GM12878 (cell line): ENCODE measurements at regions not wholly inside any gene's neighbourhood (a gene's known extent, or its start where the extent isn't known, plus 50 kb on each side); places are given as distances from the start of the nearest gene placed in this dataset.

Source experiments
- ATAC-seq: fragments of 200-7000 bp; cut with Tn5 transposase; 3 replicates; pipeline ENCODE4 v1.9.1; 2020; ENCODE audit warnings: mild to moderate bottlenecking, moderate library complexity
- BruUV-seq: library from RNA; stranded (reverse); fragments of 400-500 nt; replicated peaks from 2 replicates; lab custom pipeline; 2021; lab: Mats Ljungman, UMichigan
- CTCF ChIA-PET: fragments of 300-600 bp; sonication (Branson Sonifier 250); formaldehyde crosslinking; extraction: SDS; loops from one replicate; lab custom pipeline; 2021; ENCODE audit warnings: inconsistent platforms; lab: Yijun Ruan, JAX
- POLR2A ChIA-PET: fragments of 350-600 bp; formaldehyde crosslinking; extraction: SDS; loops from one replicate; lab custom pipeline; 2021; ENCODE audit warnings: inconsistent platforms; lab: Charles Lee
- RAD21 ChIA-PET: fragments of 300-600 bp; sonication (Branson Sonifier 250); formaldehyde crosslinking; loops from one replicate; lab custom pipeline; 2023; ENCODE audit warnings: antibody characterized with exemption; ENCODE audit not compliant: unreplicated experiment; lab: Charles Lee
- SMC1A ChIA-PET: fragments of 300-600 bp; sonication (Branson Sonifier 250); formaldehyde crosslinking; loops from one replicate; lab custom pipeline; 2023; ENCODE audit not compliant: unreplicated experiment, uncharacterized antibody; lab: Charles Lee
- DNase-seq: peaks from one replicate; pipeline ENCODE4 v3.0.0-alpha.2; 2011; ENCODE audit warnings: low read depth, low spot score
- FAIRE-seq: peaks from 3 replicates; lab custom pipeline; 2011; peaks lifted over from hg19 to GRCh38; lab: Jason Lieb, UNC
- H2AFZ ChIP-seq: 2 replicates; pipeline ENCODE4 v1.6.0; 2011; ENCODE audit warnings: low read depth, low read length, control low read depth; ENCODE audit not compliant: control insufficient read depth
- H3K27ac ChIP-seq: 2 replicates; pipeline ENCODE4 v1.5.1; 2011; ENCODE audit warnings: control low read depth; ENCODE audit not compliant: control insufficient read depth, insufficient read depth
- H3K27me3 ChIP-seq, 2 experiments: replicated peaks in 1 of 2; 2 replicates each; pipeline versions ENCODE4 v1.6.0 to v1.6.1; 2011; ENCODE audit warnings: low read length in 1 of 2; ENCODE audit not compliant: control insufficient read depth in 2 of 2, insufficient read depth in 2 of 2
- H3K36me3 ChIP-seq, 2 experiments: 2 replicates each; pipeline ENCODE4 v1.5.1; 2011; ENCODE audit warnings: low read length in 1 of 2; ENCODE audit not compliant: control insufficient read depth in 2 of 2, insufficient read depth in 2 of 2
- H3K4me1 ChIP-seq: 2 replicates; pipeline ENCODE4 v1.6.1; 2011; ENCODE audit warnings: mild to moderate bottlenecking, low read length, moderate library complexity, mixed read lengths; ENCODE audit not compliant: control insufficient read depth, insufficient read depth
- H3K4me2 ChIP-seq: 2 replicates; pipeline ENCODE4 v1.6.0; 2011; ENCODE audit warnings: control low read depth; ENCODE audit not compliant: control insufficient read depth, insufficient read depth
- H3K4me3 ChIP-seq: fragments of 200-600 bp; sonication (generic); 2 replicates; pipeline ENCODE4 v1.5.1; 2016
- H3K79me2 ChIP-seq: 2 replicates; pipeline ENCODE4 v1.6.0; 2011; ENCODE audit warnings: low read length; ENCODE audit not compliant: control insufficient read depth, insufficient read depth
- H3K9ac ChIP-seq: 2 replicates; pipeline ENCODE4 v1.8.0; 2011; ENCODE audit warnings: low read length, control low read depth, mixed read lengths; ENCODE audit not compliant: control insufficient read depth, insufficient read depth
- H3K9me3 ChIP-seq: replicated peaks from 3 replicates; pipeline ENCODE4 v1.5.1; 2011; ENCODE audit warnings: mild to moderate bottlenecking, low read length; ENCODE audit not compliant: control insufficient read depth, insufficient read depth
- H4K20me1 ChIP-seq: 2 replicates; pipeline ENCODE4 v1.6.0; 2011; ENCODE audit not compliant: control insufficient read depth, insufficient read depth
- ATF3 ChIP-seq: IDR thresholded peaks from 2 replicates; pipeline ENCODE4 v1.6.1; 2011; ENCODE audit warnings: low read depth, mild to moderate bottlenecking, low read length, moderate library complexity, borderline replicate concordance; ENCODE audit errors: extremely low read depth
- CBFB ChIP-seq: IDR thresholded peaks from 2 replicates; pipeline ENCODE4 v1.6.1; 2016; ENCODE audit warnings: antibody characterized with exemption, low read depth
- CBX5 ChIP-seq: sonication (generic); IDR thresholded peaks from 2 replicates; pipeline ENCODE4 v1.6.1; 2016; ENCODE audit warnings: low read depth, moderate library complexity, mild to moderate bottlenecking, inconsistent platforms
- CHD2 ChIP-seq: IDR thresholded peaks from 2 replicates; pipeline ENCODE4 v1.6.1; 2011; ENCODE audit warnings: low read depth, low read length, improper control_type of control experiment, borderline replicate concordance
- DPF2 ChIP-seq: fragments of 450-650 bp; IDR thresholded peaks from 2 replicates; pipeline ENCODE4 v1.6.1; 2017; ENCODE audit warnings: mild to moderate bottlenecking
- E4F1 ChIP-seq: fragments of 450-650 bp; IDR thresholded peaks from 2 replicates; pipeline ENCODE4 v1.6.1; 2018; ENCODE audit warnings: borderline replicate concordance, mild to moderate bottlenecking; ENCODE audit not compliant: partially characterized antibody
- GATAD2B ChIP-seq: fragments of 450-650 bp; conservative IDR thresholded peaks from 2 replicates; pipeline ENCODE4 v1.6.1; 2017; ENCODE audit warnings: low read depth, mild to moderate bottlenecking, moderate library complexity
- MTA2 ChIP-seq: fragments of 450-650 bp; IDR thresholded peaks from 2 replicates; pipeline ENCODE4 v1.6.1; 2016; ENCODE audit warnings: low read depth, mild to moderate bottlenecking, moderate library complexity
- MXI1 ChIP-seq: fragments of 150-350 bp; IDR thresholded peaks from 2 replicates; pipeline ENCODE4 v1.6.1; 2011; ENCODE audit warnings: low read depth, mild to moderate bottlenecking, inconsistent platforms, low read length, improper control_type of control experiment
- PAX8 ChIP-seq: fragments of 450-650 bp; IDR thresholded peaks from 2 replicates; pipeline ENCODE4 v1.6.1; 2017; ENCODE audit warnings: mild to moderate bottlenecking, moderate library complexity
- RAD21 ChIP-seq: IDR thresholded peaks from 2 replicates; pipeline ENCODE4 v1.6.1; 2011; ENCODE audit warnings: mild to moderate bottlenecking, low read depth, low read length, moderate library complexity; ENCODE audit not compliant: insufficient read depth
- RBBP5 ChIP-seq: fragments of 200-600 bp; sonication (generic); conservative IDR thresholded peaks from 2 replicates; pipeline ENCODE4 v1.6.1; 2016
- RELB ChIP-seq: fragments of 450-650 bp; IDR thresholded peaks from 2 replicates; pipeline ENCODE4 v1.6.1; 2017; ENCODE audit warnings: low read depth, mild to moderate bottlenecking, moderate library complexity
- ZBTB11 ChIP-seq: fragments of 450-650 bp; formaldehyde crosslinking; IDR thresholded peaks from 2 replicates; pipeline ENCODE4 v1.5.0; 2022; ENCODE audit warnings: mild to moderate bottlenecking, missing genetic modification characterization
- ZNF217 ChIP-seq: fragments of 450-650 bp; IDR thresholded peaks from 2 replicates; pipeline ENCODE4 v1.6.1; 2017; ENCODE audit warnings: antibody characterized with exemption, mild to moderate bottlenecking
- ZNF384 ChIP-seq: IDR thresholded peaks from 2 replicates; pipeline ENCODE4 v1.6.1; 2012; ENCODE audit warnings: low read depth, mild to moderate bottlenecking, low read length, improper control_type of control experiment, borderline replicate concordance
- WGBS: methylation state at CpG from one replicate; pipeline ENCODE4 v1.1.6; 2016; ENCODE audit warnings: low lambda C conversion rate; ENCODE audit not compliant: insufficient replicate concordance, insufficient coverage; ENCODE audit errors: missing lambda C conversion rate; 5-methylcytosine and 5-hydroxymethylcytosine counted together
- in situ Hi-C: fragments of 300-500 bp; cut with MboI; formaldehyde crosslinking; loops from 9 replicates; pipeline ENCODE4 v1.14.3; 2018; ENCODE audit warnings: mixed read lengths
- intact Hi-C: fragments of 100-400 bp; cut with micrococcal nuclease; formaldehyde crosslinking; loops from one replicate; pipeline ENCODE4 v1.14.2; 2022; ENCODE audit not compliant: unreplicated experiment

- TF ChIP-seq ZBTB11 (CRISPR knock-in tag) (no peak), CBX5 (no peak), RAD21 (no peak), RBBP5 (no peak), ZNF384 (no peak), CHD2 (no peak), DPF2 (no peak)
- TF ChIP-seq, all 136 proteins: peak for 0
Observed at GRCh38 chr14:99050309-99050708, 221.7 kb downstream of the BCL11B start (continued).

- CTCF ChIA-PET = no interaction called here
- no TSS peak for BruUV-seq
- WGBS = 32% methylated on average over 2 of the region's 2 CpGs
- Histone ChIP-seq H3K9ac (no peak overlapping the region), H3K36me3 (no peaks in the 10 kb centered on the region), H3K4me2 (no peak overlapping the region), H3K27me3 (no peaks in the 10 kb centered on the region), H3K27ac (no peak overlapping the region), H3K79me2 (no peaks in the 10 kb centered on the region), H4K20me1 (no peaks in the 10 kb centered on the region), H3K4me1 (no peaks in the 10 kb centered on the region), H3K9me3 (no peaks in the 10 kb centered on the region; the same call in 2 of the 3 replicates), H3K4me3 (no peak overlapping the region), H2AFZ (no peak overlapping the region)
- FAIRE-seq = no peak
- SMC1A ChIA-PET = no interaction called here
- intact Hi-C loops = no loop called here
- POLR2A ChIA-PET = no interaction called here
- in situ Hi-C loops = no loop called here
- ATAC-seq = no peak
- RAD21 ChIA-PET = no interaction called here
- DNase-seq = no peak
- no peak for TF ChIP-seq MXI1
- TF ChIP-seq RELB = no peak
- TF ChIP-seq CBFB = no peak
- no peak for TF ChIP-seq PAX8
- TF ChIP-seq MTA2 = no peak
- TF ChIP-seq ZNF217 = no peak
- TF ChIP-seq ATF3 = no peak
- TF ChIP-seq E4F1 = no peak
- no peak for TF ChIP-seq GATAD2B
- no peak for TF ChIP-seq ZNF384
Observed at GRCh38 chr14:99052467-99052866, 219.5 kb downstream of the BCL11B start.
